Stomach (tissue), 4 donors: ENCODE measurements at regions not wholly inside any gene's neighbourhood (a gene's known extent, or its start where the extent isn't known, plus 50 kb on each side); places are given as distances from the start of the nearest gene placed in this dataset.
"Not testable (repeated sequence)": the region's sequence is repeated elsewhere in the genome, so short reads cannot be mapped to it uniquely, and the experiment has no call there.

Experiments
- EP300 ChIP-seq: sonication (generic); formaldehyde crosslinking; IDR thresholded peaks from one replicate; pipeline ENCODE4 v1.6.1; 2017; ENCODE audit warnings: antibody characterized with exemption
- POLR2A ChIP-seq, 4 donors: fragments of 450-650 bp; IDR thresholded peaks; one replicate each; pipeline ENCODE4 v1.6.1; 2016; ENCODE audit warnings: antibody characterized with exemption in 4 of 4, control low read depth in 2 of 4, mild to moderate bottlenecking in 1 of 4, moderate library complexity in 1 of 4
- POLR2AphosphoS5 ChIP-seq, 3 donors: sonication (generic); formaldehyde crosslinking; IDR thresholded peaks; one replicate each; pipeline ENCODE4 v1.6.1; 2016; ENCODE audit warnings: antibody characterized with exemption in 3 of 3
- TF ChIP-seq, protein P1 (sequence below), 7 experiments: fragments of 450-650 bp in 4 of 7; fragments of 200-600 bp in 3 of 7; sonication (generic) in 3 of 7; IDR thresholded peaks; one replicate each; pipeline ENCODE4 v1.5.1; 2016 to 2019; ENCODE audit warnings: antibody characterized with exemption in 7 of 7, control low read depth in 2 of 7, mild to moderate bottlenecking in 1 of 7

- TF ChIP-seq, protein P1, sequence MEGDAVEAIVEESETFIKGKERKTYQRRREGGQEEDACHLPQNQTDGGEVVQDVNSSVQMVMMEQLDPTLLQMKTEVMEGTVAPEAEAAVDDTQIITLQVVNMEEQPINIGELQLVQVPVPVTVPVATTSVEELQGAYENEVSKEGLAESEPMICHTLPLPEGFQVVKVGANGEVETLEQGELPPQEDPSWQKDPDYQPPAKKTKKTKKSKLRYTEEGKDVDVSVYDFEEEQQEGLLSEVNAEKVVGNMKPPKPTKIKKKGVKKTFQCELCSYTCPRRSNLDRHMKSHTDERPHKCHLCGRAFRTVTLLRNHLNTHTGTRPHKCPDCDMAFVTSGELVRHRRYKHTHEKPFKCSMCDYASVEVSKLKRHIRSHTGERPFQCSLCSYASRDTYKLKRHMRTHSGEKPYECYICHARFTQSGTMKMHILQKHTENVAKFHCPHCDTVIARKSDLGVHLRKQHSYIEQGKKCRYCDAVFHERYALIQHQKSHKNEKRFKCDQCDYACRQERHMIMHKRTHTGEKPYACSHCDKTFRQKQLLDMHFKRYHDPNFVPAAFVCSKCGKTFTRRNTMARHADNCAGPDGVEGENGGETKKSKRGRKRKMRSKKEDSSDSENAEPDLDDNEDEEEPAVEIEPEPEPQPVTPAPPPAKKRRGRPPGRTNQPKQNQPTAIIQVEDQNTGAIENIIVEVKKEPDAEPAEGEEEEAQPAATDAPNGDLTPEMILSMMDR (IDR thresholded peaks at IDR 0.05): not testable (repeated sequence)
- TF ChIP-seq POLR2A (IDR thresholded peaks at IDR 0.05); EP300; POLR2AphosphoS5 (IDR thresholded peaks at IDR 0.05): not testable (repeated sequence)
Measured at GRCh38 chr2:131856202-131856601, 305.6 kb downstream of the ANKRD30BL start.
